22Rv1 (cell line): ENCODE measurements at regions not wholly inside any gene's neighbourhood (a gene's known extent, or its start where the extent isn't known, plus 50 kb on each side); places are given as distances from the start of the nearest gene placed in this dataset.

Experiments
- ZFX ChIP-seq: fragments of 450-650 bp; IDR thresholded peaks from 2 replicates; pipeline ENCODE4 v1.6.1; 2017; ENCODE audit warnings: antibody characterized with exemption, borderline replicate concordance
- TF ChIP-seq, protein P1 (sequence below): fragments of 450-650 bp; IDR thresholded peaks from 2 replicates; pipeline ENCODE4 v1.5.1; 2017; ENCODE audit warnings: mild to moderate bottlenecking

DNA sequence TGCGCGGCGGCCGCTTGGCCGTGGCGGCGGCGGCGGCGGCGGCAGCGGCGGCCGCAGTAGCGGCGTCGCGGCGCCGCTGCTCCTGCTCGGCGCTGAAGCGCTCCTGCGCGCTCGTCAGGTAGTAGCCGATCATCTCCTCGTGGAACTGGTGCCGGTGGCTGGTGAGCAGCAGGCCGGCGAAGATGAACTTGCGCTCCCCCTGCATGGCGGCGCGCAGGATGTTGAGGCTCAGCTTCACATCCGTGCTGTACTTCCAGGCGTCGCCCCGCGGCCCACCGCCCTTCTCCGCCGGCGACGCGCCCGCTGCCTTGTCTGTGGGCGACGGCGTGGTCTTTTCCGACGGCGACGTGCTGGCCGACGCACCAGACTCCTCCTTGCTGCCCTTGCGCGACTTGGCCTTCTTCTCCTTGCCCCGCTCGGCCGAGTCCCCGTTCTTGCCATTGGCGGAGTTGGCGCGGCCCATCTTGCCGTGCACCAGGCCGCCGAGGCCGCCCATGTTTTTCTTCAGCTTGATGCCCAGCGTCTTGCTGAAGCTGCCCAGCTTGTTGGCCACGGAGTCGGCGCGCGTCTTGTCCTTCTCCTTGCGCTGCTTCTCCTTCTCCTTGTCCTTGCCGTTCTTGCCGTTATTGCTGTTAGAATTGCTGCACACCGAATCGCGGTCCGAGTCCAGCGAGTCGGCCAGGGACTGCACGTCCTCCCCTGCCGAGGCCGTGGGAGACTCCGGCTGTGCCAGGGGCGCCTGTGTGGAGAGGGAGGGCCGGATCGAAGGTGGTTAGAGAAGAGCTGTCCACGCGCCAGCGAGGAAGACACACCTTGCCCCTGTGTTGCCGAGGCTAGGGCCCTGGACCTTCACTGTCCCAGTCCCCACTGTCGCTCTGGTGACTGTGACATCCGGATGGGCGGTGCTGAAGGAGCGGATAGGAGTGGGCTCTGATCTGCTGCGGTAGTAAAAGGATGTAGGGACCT, 157.6 kb downstream of the KLF13 start:
- TF ChIP-seq, protein P1, sequence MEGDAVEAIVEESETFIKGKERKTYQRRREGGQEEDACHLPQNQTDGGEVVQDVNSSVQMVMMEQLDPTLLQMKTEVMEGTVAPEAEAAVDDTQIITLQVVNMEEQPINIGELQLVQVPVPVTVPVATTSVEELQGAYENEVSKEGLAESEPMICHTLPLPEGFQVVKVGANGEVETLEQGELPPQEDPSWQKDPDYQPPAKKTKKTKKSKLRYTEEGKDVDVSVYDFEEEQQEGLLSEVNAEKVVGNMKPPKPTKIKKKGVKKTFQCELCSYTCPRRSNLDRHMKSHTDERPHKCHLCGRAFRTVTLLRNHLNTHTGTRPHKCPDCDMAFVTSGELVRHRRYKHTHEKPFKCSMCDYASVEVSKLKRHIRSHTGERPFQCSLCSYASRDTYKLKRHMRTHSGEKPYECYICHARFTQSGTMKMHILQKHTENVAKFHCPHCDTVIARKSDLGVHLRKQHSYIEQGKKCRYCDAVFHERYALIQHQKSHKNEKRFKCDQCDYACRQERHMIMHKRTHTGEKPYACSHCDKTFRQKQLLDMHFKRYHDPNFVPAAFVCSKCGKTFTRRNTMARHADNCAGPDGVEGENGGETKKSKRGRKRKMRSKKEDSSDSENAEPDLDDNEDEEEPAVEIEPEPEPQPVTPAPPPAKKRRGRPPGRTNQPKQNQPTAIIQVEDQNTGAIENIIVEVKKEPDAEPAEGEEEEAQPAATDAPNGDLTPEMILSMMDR = no peak
- no peak for TF ChIP-seq ZFX
